Activated CD8-positive, alpha-beta memory T cell treated with anti-CD3 and anti-CD28 coated beads, Interleukin-2, amount 50 U/mL, for 4 hours (primary cell): ENCODE measurements at regions not wholly inside any gene's neighbourhood (a gene's known extent, or its start where the extent isn't known, plus 50 kb on each side); places are given as distances from the start of the nearest gene placed in this dataset.
"Not testable (repeated sequence)": the region's sequence is repeated elsewhere in the genome, so short reads cannot be mapped to it uniquely, and the experiment has no call there.

Experiments used
- DNase-seq: peaks from one replicate; pipeline ENCODE4 v3.0.0-alpha.2; 2020

DNA sequence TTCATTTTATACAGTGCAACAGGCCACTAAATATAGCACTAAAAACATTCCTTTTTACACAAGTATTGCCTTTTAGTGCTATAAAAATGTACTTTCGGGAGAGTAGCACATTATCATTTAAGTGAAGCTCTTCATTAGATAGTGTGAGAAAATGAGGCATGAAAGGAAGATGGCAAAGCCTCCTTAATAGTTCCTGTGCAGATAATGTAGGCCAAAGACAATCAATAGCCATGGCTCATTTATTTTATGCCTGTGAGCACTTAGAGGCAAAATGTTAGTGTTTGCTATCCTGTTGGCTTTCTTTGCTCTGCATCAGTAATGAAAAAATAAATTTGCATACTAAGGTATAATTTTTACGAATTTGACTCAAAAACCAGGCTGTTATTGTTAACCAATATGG is 929.5 kb upstream of the C9orf72 start:
- DNase-seq = no peak

DNA sequence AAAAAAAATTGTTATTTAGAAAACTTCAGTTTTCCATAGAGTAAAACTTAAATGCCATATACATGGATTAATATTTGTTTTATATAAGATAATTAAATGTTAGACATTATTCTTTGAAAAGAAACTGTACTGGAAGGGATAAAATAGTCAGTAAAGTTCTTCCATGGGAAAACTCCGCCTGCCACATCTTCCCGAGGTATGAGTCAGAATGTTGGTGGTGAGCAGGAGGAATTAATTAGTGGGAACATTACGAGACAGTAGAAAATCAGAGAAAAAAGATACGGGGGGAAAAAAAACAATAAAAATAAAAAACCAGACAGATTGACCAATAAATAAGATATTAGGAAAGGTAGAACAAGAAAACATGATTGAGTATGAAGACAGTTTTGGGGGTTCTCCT is 930.3 kb upstream of the C9orf72 start:
- no peak for DNase-seq

DNA sequence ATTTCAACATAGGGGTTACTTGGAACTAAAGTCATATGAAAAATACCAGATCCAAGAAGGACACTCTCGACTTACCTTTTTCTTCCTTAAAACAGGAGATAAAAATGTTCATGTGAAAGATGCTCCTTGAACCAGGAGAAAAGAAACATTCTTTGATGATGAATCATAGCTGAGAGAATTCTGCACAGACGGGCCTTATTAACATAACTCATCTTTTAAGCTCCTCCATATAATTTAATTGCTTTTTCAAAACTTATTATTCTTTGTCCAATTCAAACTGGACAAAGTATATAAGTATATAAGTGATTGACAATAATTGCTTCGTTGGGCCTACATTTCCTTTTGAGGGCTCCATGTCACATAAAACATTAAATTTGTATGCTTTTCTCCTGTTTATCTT is 945.2 kb upstream of the C9orf72 start:
- DNase-seq = no peak

DNA sequence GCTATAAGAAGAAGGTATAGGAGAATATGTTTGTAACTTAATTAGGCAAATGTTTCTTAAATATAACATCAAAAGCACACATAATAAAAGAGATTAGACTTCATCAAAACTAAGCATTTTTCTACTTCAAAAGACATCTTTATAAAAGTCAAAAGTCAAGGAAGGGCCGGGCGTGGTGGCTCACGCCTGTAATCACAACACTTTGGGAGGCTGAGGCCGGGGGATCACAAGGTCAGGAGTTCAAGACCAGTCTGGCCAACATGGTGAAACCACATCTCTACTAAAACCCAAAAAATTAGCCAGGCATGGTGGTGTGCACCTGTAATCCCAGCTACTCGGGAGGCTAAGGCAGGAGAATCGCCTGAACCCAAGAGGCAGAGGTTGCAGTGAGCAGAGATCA is 951.0 kb upstream of the C9orf72 start:
- DNase-seq = not testable (repeated sequence)

DNA sequence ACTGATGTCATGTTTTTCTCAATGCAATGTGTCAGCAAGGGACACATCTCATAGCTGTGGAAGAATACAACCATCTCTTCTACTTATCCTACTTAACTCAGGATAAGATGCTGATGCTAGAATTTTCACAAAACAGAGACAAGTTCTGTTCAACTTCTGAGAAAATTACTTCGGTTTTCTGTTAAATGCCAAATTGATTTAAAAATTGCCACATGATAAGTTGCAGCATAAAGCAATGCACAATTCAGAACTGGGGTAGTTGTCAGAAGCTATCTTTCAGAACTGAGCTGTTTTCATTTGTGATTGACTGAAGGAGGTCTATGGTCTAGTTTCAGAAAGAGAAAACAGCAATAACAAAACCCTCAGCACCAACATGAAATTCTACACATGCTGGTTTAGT is 954.8 kb upstream of the C9orf72 start:
- no peak for DNase-seq

DNA sequence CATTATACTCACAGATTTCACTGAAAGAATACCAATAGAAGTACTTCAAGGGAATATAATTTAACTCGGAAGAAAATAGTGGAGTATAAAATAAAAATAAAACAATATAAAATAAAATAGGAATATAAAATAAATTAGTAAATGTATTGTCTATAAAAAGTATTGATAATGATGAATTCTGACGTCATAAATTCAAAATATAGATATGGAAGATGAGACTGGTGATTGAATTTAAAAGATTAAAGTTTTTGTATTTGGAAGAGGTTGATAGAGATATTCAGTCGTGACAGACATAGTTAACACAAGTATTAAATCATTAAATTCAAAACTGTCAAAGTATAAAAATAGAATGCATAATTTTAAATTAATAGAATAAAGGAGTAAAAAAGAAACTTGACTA is 964.9 kb upstream of the C9orf72 start:
- DNase-seq = no peak

DNA sequence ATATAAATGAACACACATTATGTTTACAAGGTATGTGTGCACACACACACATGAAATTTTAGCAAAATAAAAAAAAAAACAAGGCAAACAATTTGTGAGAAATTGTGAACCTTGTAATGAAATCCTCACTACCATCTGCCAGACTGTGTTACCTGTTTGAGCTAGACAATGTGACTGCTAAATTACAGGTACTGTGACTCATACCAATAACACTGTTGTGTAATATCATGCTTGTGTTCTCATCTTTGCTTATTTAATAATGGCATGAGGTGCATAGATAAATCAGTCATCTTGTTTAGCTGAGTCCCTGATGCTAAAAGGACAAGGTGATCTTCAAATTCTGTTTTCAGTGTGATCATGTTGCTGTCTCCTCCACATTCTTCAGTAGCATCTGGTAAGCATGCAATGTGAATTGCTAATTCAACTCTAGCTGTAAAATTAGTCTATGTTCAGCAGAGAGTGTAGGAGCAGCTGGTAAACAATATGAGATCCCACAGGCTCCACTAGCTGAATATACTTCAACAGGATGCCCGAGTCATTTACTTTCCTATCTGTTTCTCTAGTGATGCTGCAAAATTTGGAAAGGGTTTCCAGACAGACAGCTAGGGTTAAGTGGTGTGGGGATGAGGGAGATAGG is 966.3 kb upstream of the C9orf72 start:
- no peak for DNase-seq

DNA sequence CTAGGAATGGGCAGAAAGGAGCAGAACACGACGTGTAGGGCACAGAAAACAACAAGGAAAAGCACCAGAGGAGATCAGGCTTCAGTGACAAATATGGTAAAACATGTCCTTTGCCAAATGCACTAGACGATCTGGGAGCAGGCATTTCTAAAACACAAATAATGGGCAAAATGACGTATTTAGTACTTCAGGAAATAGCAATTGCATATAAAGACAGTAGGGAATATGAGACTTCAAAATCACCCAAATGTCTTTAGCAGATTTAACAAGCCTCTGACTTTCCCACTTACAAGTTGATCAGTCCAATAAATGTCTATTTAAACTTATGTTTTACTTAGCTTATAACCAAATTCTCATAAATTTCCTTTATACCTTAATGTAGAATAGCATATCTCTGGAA is 969.6 kb upstream of the C9orf72 start:
- no peak for DNase-seq

DNA sequence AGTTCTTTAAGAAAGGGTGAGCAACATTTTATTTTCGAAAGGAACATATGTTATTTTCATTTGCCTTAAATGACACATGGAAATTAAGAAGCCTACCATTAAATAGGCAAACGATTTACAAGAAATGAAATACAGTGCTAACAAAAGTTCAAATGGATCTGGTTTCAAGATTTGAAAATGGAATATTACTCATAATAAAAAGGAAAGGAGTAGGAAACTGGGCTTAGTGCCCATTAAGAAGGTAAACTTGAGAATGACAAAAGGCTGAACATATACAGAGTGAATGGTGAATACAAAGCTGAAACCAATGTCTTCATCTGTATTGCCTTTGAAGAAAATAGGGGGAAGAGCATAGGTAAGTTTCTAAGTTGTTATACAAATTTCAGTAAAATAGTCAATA is 974.2 kb upstream of the C9orf72 start:
- DNase-seq = no peak

DNA sequence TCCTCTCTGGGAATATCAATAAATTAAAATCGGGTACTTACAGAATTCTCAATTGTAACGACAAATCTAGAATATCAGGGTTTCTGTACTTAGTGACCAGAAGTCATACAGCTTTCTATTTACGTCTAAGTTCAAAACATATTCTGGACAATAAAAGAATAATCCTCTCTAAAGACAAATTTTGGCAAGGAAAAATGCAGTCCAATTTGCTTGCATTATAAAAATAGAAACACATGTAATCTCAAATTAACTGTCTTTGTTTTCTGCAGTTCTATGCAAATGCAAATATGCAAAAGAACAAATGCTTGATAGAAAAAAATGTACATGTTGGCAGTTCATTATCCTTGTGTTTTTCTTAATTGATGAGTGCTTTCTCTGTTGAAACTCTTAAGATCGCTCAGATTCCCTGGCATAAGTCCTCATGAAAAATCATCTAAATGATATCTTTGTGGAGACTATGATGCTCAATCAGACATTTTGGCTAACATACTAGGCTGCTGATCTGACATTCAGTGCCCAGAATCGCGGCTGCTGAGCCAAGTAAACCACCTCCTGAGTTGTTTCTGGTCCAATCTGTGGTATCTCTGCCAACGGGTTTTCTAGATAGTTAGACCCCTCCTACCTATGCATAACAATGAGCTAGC is 990.1 kb upstream of the C9orf72 start:
- DNase-seq = no peak

DNA sequence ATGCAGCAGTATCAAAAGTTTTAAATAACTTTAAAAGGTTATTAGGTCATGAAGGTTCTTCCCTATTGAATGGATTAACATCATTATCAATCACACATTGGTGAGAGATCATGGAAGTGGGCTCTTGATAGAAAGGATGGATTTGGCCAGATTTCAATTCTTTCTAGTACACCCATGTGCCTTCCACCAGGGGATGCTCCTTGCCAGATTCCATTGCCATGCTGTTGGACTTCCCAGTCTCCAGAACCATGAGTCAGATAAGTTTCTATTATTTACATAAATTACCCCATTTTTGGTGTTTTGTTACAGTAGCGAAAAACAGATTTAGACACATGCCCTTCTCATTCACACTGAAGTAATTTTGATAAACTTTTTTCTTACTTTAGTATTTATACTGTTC is 1010.6 kb upstream of the C9orf72 start:
- no peak for DNase-seq

DNA sequence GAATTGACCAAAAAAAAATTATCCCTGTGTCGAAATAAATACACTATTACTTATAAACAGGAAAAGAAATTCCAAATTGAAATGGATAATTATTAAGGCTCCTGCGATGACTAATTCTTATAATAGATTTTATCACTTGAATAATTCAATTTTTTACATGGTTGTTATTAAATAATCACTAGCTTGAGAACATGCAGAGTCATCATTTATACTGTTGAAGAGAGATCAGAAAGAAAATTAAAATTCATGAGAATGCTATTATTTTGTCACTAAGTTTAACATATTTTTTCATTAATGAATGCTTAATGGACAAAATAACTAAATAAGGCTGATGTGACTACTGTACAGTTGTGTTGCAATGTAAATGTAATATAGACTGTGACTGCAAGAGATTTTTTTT is 1011.3 kb upstream of the C9orf72 start:
- DNase-seq = no peak

DNA sequence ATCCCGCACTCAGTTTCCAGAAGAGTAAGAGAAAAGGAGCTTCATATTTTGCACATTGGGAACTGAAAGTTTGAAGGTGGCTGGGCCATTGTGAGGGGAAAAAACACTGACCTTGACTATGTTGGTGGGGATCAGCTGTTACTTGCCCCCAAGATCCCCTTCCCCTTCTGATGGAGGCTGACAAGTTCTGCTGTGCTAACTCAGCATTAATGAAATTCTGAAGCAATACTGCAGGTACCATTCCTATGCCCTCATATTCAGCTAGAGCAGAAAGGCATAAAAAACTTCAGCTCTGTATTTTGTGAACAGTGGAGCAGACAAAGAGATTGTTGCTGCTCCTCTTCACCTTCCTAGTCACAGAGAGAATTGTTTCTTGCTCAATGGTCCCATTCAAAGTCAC is 1013.8 kb upstream of the C9orf72 start:
- DNase-seq = no peak

DNA sequence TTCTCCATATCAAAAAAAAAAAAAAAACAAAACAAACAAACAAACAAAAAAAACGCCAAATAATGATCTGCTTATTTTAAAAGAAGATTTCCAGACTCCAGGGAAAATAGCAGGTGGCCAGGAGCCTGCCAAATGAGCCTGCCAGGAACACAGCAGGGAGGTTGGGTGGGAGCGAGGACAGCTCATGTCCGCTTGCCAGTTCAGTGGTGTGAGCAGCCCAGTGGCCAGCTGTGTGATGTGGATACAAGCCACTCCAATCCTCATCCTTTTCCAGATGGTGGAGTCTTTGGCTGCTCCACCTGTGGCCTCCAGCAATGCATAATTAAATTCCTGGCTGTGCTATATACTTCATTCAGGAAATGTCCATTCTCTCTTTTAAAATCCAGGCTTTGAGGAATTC is 1025.1 kb upstream of the C9orf72 start:
- DNase-seq = no peak

DNA sequence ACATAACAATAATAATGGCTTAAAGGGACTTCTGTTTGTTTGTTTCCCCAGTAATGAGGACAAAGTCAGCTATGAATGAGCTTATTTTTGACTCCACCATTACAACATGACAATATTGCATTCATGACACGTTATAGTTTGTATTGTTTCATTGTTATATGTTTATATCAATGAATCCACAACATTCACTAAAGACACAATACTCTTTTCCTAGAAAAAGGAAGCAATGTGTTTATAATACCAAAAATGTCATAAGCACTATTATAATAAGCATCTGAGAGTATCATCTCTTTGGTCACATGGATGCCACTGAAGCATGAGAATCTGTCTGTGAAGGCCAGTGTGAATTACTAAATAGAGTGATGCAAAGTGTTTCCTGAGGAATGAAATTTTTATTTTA is 1026.9 kb upstream of the C9orf72 start:
- no peak for DNase-seq

DNA sequence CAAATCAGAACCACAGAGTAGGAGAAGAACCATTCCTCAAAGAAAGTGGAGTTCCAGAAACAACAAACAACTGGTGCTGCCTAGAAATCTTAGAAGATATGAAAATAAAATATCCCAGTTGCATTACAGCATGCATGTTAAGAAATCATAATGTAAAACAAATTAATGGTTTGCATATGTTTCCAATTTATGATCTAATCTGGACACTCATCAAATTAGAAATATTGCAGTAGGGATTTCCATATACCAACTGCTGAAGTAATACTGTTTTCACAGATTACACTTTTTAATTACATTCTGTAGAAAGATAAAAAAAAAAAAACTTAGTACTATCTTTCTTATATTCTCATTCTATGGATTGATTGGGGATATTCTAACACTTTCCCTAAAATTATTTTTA is 1034.6 kb upstream of the C9orf72 start:
- no peak for DNase-seq

DNA sequence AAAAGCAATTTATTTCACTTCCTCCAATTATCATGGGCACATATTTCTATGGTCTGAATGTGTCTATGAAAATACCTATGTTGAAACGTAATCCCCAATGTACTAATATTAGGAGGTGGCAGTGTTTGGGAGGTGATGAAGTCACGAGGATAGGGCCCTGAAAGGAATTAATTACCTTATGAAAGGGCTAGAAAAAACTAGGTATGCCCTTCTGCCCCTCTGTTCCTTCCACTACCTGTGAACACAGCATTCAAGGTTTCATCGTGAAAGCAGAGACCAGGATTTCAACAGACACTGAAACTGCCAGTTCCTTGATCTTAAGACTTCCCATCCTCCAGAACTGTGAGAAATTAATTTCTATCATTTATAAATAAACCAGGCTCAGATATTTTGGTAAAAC is 1037.1 kb upstream of the C9orf72 start:
- DNase-seq = no peak

DNA sequence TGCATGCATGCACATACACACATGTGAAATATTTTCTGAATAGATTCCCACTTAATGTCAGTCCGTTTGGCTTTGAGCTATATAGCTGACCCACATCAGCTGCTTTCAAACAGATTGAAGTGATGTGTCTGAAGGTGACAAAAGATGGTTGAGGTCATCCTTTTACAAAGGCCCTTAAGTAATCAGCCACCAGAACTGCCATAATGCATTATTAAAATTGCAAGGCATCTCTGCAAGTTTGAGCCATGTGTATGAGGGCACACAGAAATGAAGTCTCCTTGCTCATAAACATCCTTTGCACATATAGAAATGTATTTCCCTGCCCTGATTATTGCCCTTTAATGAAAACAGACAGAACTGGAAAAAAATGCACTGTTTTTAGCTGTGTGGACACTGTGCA is 1043.0 kb upstream of the C9orf72 start:
- DNase-seq = no peak

DNA sequence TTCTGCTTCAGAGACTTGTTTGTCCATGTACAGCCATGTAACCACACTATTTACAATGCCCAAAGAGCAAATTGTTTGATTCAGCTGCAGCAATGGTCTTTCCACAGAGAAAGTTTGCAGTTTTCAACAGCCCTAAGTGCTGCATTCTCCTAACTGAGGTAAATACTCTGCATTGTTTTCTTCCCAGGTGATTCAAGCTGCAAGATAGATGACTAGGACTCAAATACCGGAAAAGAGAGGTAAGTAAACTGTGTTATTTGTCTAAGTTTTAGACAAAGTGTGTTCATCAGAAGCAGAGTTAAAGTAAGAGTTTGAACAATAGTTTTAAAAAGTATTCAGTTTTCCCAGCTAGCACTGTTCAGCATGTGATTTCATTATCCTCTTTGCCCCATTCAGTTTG is 1046.7 kb upstream of the C9orf72 start:
- no peak for DNase-seq

DNA sequence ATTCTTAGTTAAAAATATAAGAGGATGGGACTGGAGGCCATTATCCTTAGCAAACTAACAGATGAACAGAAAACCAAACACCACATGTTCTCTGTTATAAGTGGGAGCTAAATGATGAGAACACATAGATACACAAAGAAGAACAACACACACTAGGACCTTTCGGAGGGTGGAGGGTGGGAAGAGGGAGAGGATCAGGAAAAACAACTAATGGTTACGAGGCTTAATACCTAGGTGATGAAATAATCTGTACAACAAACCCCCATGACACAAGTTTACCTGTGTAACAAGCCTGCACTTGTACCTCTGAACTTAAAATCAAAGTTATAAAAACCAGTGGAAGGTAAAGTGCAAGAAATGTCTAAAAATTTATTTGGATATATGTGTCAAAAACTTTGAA is 1047.4 kb upstream of the C9orf72 start:
- no peak for DNase-seq

DNA sequence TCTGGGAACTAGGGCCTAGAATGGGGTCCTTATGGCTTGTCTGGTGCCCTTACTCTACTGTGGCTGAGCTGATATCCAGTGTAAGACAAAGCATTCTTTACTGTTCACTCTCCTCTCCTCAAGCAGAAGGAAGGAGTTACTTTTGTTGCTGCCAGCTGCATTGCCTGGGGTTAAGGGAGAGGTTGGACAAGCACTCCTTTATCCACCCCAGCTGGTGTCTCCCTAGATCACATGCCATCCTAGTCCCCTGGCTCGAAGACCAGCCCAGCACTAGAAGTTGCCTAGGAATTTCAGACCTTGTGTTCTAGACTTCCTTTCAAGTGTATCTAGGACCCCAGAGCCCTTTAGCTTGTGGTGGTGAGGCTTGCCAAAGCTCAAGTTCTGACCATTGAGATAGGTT is 1051.5 kb upstream of the C9orf72 start:
- no peak for DNase-seq

DNA sequence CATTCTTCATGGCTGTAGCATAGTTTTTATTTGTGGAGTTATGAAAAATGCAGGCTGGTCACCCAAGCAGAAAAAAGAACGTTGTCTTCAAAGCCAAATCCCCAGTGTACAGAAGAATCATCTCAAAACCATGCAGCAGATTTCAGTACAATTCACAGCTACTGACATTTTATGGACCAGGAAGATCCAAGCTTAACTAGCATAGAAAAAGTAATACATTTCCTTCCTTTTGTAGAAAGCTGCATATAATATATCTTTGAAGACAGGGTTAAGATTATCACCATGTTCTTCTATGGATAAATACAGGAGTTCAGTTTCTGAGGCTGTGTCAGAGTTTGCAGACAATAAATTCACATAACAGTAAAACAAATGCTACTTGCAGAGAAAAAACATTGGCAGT is 1054.8 kb upstream of the C9orf72 start:
- no peak for DNase-seq

DNA sequence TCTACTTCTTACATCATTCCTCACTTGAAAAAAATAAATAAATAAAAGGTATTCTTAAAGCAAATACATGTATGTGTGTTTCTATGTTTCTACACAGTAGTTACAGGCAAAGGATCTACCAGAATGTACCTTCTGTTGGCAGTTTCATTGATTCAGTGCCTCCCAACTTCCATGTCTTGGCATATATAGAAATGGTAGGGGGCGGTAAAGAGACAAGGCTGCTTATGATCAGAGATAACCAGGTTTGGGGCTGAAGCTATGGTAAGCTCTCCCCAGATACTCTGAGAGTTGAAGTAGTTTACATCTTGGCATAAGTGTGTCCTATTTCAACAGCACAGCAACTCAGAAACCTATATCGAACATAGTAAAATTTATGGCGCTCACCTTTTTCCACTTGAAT is 1075.4 kb upstream of the C9orf72 start:
- DNase-seq = no peak

DNA sequence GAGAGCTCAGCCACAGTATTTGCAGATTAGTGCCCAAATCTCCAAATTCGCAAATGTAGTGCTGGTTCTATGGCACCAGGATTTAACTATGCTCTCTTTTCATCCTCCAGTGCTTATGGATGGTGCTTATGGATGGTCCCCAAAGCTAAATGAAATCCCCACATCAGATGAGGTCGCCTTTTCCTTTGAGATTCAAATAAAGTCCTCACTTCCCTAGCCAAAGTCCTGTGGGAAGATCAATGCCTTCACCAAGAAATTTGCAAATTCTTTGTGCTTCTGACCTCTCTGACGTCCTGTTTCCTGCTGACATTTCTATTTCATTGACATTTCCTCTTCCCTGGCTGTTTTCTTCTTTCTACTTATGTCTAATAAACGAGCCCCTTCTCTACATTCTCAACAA is 1077.0 kb upstream of the C9orf72 start:
- no peak for DNase-seq

DNA sequence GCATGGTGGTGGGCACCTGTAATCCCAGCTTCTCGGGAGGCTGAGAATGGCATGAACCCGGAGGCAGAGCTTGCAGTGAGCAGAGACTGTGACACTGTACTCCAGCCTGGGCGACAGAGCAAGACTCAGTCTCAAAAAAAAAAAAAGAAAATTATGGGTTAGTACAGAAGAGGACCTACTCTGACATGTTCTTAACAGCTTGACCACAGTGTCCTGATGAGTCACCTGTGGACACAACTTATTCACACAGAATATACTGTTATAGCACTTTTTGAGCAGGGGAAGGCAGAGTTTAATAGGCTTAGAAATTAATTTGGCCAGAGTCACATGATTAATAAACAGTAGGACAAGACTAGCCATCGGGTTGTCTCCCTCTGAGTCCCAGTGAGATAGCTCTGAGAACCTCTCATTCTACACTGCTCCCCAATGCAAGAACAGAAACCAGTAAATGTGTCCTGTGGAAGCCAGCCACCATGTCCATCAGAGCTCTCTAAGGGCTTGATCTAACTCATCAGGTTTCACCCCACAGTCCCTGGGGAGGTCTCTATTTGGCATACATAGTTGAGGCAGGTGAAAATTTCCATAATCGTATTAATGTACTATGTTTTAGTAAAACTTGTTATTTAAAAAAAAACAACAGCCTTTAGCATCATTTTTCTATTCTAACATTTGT is 1077.9 kb upstream of the C9orf72 start:
- DNase-seq = no peak
